Neural progenitor cell (in vitro differentiated cells): ENCODE measurements at regions not wholly inside any gene's neighbourhood (a gene's known extent, or its start where the extent isn't known, plus 50 kb on each side); places are given as distances from the start of the nearest gene placed in this dataset.

Experiments used
- CTCF ChIP-seq: fragments of 200-600 bp; sonication (generic); IDR thresholded peaks from 2 replicates; pipeline ENCODE4 v1.5.1; 2017; ENCODE audit warnings: antibody characterized with exemption, mild to moderate bottlenecking
- EZH2 ChIP-seq: fragments of 200-600 bp; sonication (generic); IDR thresholded peaks from 2 replicates; pipeline ENCODE4 v1.6.1; 2017; ENCODE audit warnings: antibody characterized with exemption, mild to moderate bottlenecking, moderate library complexity
- EZH2phosphoT487 ChIP-seq: fragments of 200-600 bp; sonication (generic); IDR thresholded peaks from 2 replicates; pipeline ENCODE4 v1.6.1; 2017; ENCODE audit warnings: antibody characterized with exemption

DNA sequence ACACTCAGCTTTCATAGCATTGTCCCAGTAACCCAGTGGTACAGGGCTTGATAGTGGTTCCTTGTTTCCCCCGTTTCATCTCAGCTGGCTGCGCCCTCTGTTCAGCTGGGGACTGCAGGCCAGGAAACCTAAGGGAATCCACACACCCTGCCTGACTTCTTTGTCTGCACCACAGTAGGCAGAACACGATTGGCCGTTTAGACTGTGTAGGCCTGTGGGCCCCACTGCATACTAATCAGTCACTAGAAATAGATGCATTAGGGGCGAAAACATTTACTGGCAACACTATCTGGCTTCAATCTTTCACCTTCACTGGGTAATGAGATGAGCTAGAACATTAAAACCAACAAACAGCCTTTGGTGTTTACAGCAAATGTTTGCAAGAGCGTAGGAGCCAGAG, 512.7 kb upstream of the BRINP1 start:
- TF ChIP-seq CTCF = no peak
- TF ChIP-seq EZH2 = no peak
- TF ChIP-seq EZH2phosphoT487 = no peak
